ENCODE measurements at regions not wholly inside any gene's neighbourhood (a gene's known extent, or its start where the extent isn't known, plus 50 kb on each side); places are given as distances from the start of the nearest gene placed in this dataset.
"Not testable (repeated sequence)": the region's sequence is repeated elsewhere in the genome, so short reads cannot be mapped to it uniquely, and the experiment has no call there.

DNA sequence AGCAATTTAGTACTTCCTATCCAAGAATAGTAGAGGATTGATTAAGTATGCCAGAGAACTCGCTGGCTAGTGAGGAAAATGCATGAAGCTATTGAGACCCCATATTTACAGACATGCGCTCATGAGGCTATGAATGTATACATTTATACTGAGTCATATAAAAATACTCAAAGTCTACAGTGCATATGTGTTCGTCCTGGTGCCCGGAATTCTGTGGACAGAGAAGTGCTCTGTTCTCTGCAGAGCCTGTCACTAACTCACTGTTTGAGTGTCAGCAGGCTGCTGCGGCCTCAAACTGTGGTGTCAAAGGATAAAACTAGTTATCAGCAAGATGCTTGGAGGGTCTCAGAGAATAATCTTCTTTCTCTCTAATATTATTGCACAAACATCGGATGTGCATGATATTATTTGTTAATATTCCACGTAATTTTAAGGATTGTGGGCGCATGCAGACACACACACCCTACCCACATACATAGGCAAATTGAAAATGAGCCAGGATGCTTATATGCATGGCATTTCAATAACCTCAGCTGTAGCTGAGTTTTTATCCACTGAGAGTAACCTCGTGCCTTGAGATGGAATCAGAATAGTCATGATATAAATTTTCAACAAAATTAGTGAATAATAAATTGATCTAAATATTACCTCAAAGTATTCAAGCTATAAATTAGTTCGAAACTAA, 50.0 kb upstream of the TSC22D2 start:
- no peak for DNase-seq

- DNase-seq, result no peak
Observed at GRCh38 chr3:150357140-150357539, 51.0 kb upstream of the TSC22D2 start.

GRCh38 chr3:150355574-150355973, 52.5 kb upstream of the TSC22D2 start:
- DNase-seq, result no peak

DNA sequence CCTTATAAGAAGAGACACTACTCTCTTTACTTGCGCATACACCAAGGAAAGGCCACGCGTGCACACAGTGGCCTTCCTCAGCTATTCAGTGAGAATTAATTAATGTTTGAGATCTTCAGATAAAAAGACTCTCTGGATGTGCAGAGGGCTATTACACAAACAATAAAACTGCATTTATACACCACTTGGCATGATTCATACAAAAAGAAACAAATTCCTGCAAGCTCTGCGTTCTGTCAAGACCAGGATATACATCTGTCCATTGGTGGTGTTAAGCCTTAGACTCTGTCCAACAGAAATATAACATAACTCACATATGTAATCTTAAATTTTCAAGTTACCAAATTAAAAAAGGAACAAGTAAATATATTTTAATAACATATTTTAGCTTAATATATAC, 55.2 kb upstream of the TSC22D2 start:
- DNase-seq, result no peak

- DNase-seq, result no peak
Observed at GRCh38 chr3:150351398-150351797, 56.7 kb upstream of the TSC22D2 start.

GRCh38 chr3:150349314-150350097, 58.6 kb upstream of the TSC22D2 start:
- DNase-seq, result no peak

- no peak for DNase-seq
Observed at GRCh38 chr3:150348500-150348899, 59.6 kb upstream of the TSC22D2 start.

DNA sequence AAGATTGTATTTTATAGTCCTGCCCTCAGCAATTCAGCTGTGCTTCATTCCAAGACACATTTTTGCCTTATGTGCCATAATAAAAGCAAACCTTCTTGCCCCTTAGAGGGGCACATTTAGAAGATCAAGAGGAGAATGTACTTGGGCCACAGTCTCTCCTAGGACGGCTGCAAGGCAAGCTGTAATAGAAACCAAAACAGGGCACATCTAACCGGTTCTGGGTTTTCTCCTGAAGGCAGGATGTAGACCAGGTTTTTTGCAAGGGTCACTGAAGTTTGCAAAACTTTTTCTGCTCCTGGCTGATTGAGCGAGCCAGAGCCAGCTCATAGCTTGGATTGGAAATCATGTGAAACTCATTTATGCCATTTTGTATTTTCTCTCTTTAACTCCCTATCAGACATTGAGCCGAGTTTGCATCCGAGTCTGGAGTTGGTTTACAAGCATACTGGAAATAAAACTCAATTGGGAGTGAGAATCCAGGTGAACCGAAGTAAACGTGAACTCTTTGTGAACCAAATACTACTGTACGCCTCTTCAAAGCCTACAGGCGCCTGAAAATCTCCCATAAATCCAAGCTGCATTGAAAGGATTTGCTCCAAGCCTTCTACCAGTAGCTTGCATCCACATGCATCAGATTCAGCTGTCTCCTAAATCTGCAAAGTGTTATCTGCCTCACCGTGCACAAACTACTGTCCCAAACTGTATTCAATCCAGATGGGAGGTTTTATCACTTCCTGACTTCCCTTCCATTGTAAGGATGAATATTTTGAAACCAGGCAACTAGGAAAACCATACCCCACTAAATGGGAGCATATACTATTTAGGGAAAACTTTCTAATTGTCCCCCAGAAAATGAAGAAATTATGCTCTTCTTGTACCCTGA, 60.9 kb upstream of the TSC22D2 start:
- DNase-seq, result no peak

DNA sequence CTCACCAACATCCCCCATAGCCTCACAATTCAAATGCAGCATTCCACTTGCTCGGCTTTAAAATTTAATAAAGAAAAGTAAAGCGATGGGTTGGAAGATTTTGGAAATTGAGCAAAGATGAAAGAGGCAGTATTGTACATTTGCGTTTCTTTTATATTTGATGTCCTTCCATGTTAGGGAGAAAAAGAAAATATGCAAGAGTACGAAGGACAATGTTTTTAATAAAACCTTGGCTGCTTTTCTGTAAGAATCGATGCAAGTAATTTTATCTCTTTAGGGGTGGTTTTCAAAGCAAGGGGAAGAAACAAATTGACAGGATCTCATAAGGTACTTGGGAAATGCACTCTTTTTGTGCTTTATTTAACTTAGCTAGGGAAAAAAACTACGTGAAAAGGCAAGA, 61.8 kb upstream of the TSC22D2 start:
- DNase-seq, result no peak

- DNase-seq, result no peak
Observed at GRCh38 chr3:150345021-150345538, 63.0 kb upstream of the TSC22D2 start.

DNA sequence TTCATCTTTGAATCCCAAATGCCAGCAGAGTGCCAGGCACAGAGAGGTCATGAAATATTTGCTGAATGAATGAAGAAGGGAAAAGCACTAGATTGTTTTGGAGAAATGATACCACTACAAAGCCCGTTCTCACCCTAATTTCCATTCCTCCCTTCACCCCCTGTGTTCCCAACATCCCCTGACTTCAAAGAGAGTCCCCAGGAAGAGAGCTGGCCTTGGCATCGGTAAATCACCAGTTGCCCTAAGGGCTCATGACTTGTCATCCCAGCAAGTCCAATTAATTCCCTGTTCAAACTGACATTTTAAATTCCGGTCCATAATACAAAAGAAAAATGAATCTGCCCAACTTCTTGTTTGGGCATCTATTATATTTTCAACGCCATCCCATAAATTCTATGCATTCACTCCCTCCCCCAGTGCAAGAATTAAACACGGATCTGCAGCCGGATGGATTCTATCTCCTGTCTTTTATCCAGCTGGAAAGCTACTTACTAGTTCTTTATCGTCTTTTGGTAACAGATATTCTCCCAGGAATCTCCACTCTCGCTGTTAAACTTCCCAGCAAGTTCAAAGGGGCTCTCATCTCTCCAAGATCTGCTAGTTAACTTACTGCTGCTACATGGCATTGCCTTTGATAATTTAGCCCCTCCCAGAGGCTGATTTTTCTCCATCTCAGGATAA, 63.9 kb upstream of the TSC22D2 start:
- DNase-seq, result no peak

GRCh38 chr3:150342896-150343467, 65.1 kb upstream of the TSC22D2 start:
- no peak for DNase-seq

DNA sequence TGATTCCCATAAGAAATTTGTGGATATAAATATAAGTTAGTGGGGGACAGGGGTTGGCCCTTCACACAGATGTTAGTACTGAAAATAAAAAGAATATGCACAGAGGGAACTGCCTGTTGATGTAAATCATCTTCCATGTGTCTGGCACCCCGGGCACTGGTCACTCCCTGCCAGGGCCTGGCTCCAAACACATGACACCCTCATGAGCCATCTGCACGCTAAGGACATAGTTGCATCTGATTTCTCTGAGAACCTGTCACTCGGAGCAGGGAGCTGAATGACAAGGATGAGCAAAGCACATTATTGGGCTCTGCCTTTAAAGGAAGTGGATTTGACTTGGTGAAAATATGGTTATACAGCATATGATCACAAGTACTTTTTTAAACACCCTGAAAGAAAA, 66.2 kb upstream of the TSC22D2 start:
- no peak for DNase-seq

GRCh38 chr3:150336363-150336762, 71.7 kb upstream of the TSC22D2 start:
- not testable (repeated sequence) for DNase-seq

- no peak for DNase-seq
Observed at GRCh38 chr3:150335631-150336030, 72.5 kb upstream of the TSC22D2 start.

- no peak for DNase-seq
Observed at GRCh38 chr3:150334974-150335373, 73.1 kb upstream of the TSC22D2 start.

GRCh38 chr3:150333477-150333876, 74.6 kb upstream of the TSC22D2 start:
- no peak for DNase-seq

DNA sequence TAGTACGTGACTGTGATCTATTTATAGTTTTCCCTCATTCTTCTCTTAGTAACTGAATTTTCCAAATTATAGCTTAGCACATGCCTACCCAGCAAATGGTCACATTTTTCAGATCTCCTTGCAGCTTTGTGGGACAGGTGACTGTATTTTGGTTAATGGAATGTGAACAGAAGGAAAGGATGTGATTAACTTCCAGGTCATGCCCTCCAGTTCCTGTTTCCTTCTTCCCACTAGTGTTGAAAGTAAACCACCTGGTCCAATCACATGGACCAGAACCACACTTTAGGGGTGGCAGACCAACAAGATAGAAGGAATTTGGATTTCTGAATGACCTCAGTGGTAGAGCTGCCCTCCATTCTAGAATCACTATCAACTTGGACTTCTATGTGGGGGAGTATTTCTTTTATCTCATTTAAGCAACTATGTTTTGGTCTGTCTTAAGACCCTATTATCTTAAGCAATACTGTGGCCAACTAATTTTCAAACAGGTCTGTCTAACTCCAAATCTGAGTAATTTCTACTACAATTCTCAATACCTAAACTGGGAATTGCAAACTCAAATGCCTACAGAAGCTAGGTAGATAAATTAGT, 76.0 kb upstream of the TSC22D2 start:
- no peak for DNase-seq

DNA sequence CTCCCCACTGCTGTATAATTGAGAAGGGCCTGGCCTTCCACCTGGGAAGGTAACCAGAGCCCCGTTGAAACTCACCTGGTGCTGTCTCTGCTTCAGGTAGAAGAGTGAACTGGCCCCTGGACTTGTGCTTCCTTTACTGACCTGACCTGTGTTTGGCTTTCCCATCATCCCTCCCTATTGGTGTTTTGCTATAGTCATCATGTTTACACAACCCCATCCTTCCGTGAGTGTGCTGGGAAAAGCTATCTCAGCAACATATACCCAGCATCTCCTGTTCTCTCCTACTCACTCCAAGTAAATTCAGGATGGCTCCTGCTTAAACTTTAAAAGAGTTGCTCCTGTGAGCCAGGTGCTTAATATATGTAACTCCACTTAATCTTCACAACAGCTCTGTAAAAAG, 77.2 kb upstream of the TSC22D2 start:
- DNase-seq, result no peak

GRCh38 chr3:150330174-150330573, 77.9 kb upstream of the TSC22D2 start:
- DNase-seq, result no peak

DNA sequence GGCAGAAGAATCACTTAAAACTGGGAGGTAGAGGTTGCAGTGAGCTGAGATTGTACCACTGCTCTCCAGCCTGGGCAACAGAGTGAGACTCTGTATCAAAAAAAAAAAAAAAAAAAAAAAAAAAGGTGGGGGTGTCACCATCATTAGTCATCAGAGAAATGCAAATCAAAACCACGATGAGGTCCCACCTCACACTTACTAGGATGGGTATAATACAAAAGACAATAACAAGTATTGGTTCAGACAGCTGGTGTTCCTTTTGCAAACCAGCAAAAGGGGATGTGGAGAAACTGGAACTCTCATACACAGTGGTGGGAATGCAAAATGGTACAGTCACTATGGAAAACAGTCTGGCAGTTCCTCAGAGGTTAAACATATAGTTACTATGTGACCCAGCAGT, 78.7 kb upstream of the TSC22D2 start:
- no peak for DNase-seq

DNA sequence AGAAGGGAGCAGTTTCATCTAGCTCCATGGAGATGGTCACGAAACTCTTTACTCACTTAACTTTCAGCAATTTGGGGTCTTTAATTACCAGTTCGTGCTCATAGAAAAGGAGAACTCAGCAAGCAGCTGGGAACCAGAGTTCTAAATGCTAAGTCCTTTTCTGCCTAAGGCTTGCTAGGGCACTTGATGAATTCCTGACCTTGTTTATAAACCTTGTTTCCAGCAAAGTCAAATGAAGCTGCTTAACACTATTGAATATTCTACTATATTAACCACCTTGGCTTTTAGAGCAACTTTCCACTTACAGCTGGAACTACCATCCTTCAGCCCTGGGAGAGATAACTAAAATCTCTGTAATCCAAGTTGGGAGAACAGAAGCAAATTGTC, 79.5 kb upstream of the TSC22D2 start:
- DNase-seq, result no peak
